Nephron (organoid): ENCODE measurements at regions not wholly inside any gene's neighbourhood (a gene's known extent, or its start where the extent isn't known, plus 50 kb on each side); places are given as distances from the start of the nearest gene placed in this dataset.

Experiments used
- H3K27ac Mint-ChIP-seq, 3 experiments: 2 replicates each; pipeline ENCODE4 v1.8.0; 2020; ENCODE audit warnings: mixed read lengths in 3 of 3, mild to moderate bottlenecking in 2 of 3, moderate library complexity in 1 of 3
- H3K27me3 Mint-ChIP-seq: 2 replicates; pipeline ENCODE4 v1.8.0; 2021; ENCODE audit warnings: low read depth, mild to moderate bottlenecking, moderate library complexity, mixed read lengths
- H3K36me3 Mint-ChIP-seq: 2 replicates; pipeline ENCODE4 v1.8.0; 2020; ENCODE audit warnings: low read depth, mixed read lengths
- H3K4me1 Mint-ChIP-seq: 2 replicates; pipeline ENCODE4 v1.8.0; 2020; ENCODE audit warnings: mixed read lengths
- H3K4me3 Mint-ChIP-seq, 3 experiments: 2 replicates each; pipeline ENCODE4 v1.8.0; 2020; ENCODE audit warnings: mild to moderate bottlenecking in 3 of 3, mixed read lengths in 3 of 3, moderate library complexity in 2 of 3
- H3K9me3 Mint-ChIP-seq: 2 replicates; pipeline ENCODE4 v1.8.0; 2020; ENCODE audit warnings: mixed read lengths
- CTCF ChIP-seq, 3 experiments: fragments of 200-600 bp; sonication (generic); IDR thresholded peaks; one replicate each; pipeline ENCODE4 v1.5.0; 2021; ENCODE audit warnings: antibody characterized with exemption in 3 of 3; ENCODE audit not compliant: unreplicated experiment in 3 of 3

DNA sequence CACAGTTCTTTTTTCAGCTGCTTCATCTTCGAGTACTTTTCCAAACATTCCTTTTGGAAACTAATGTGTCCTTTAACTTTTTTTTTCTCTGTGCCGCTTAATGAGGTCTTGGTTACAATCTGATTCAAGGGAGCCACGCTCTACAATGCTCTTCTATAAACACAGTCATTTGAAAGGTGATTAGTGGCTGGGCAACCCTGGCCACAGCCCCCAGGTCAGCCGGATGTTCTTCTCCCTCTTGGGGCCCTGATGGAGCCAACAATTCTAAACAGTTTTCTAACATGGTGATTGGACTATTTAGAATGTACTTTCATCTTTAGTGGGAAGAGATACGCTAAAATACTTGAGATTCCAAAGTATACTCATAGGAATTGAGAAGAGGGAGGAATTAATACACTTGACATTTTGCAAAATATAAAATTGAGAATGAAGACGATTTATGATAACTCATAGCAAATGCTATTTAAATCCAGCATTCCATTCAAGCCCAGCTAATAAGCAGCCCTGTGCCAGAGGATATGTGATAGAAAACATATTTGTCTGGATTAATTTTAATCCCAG, 83.7 kb upstream of the MBOAT2 start:
- no peaks in the 10 kb centered on the region for H3K27me3 Mint-ChIP-seq
- peak overlapping the region; percentile 24 to 70 (median 42) for H3K27ac Mint-ChIP-seq
- peaks cover 10% of the 10 kb centered on the region for H3K4me1 Mint-ChIP-seq
- no peak for TF ChIP-seq CTCF (IDR thresholded peaks at IDR 0.05; ENCODE audit: unreplicated experiment in 3 of 3)
- H3K9me3 Mint-ChIP-seq, result peaks cover 2% of the 10 kb centered on the region
- no peaks in the 10 kb centered on the region for H3K36me3 Mint-ChIP-seq
- no peak overlapping the region for H3K4me3 Mint-ChIP-seq

DNA sequence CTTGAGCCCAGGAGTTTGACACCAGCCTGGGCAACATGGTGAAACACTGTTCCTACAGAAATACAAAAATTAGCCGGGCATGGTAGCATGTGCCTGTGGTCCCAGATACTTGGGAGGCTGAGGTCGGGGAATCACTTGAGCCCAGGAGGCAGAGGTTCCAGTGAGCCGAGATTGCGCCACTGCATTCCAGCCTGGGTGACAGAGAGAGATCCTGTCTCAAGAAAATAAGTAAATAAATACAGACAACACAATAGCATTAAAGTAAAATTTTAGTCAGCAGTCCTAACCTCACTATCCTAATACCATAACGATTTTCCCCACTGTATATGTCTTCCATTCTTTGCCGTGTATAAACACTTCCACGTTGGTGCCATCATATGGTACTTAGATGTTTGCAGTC, 83.0 kb upstream of the MBOAT2 start:
- H3K4me1 Mint-ChIP-seq, result peaks cover 10% of the 10 kb centered on the region
- H3K27ac Mint-ChIP-seq, result no peak overlapping the region
- no peak overlapping the region for H3K4me3 Mint-ChIP-seq
- no peak for TF ChIP-seq CTCF (IDR thresholded peaks at IDR 0.05; ENCODE audit: unreplicated experiment in 3 of 3)
- H3K27me3 Mint-ChIP-seq, result no peaks in the 10 kb centered on the region
- no peaks in the 10 kb centered on the region for H3K36me3 Mint-ChIP-seq
- H3K9me3 Mint-ChIP-seq, result peaks cover 8% of the 10 kb centered on the region

DNA sequence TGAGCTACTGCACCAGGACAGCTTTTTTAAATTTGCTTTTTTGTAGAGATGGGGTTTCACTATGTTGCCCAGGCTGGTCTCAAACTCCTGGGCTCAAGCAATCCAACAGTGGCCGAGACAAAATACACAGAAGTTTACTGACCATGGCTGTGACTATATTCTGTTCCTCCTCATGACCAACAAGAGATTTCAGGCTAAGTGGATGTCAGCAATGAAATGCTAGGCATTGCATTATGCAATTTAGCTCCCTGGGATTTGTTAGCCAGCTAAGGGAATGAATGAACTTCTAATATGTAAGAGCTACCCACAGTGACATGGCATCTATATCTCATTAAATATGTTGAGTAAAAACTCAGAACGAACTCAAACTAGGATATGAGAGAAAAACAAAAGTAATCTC, 81.9 kb upstream of the MBOAT2 start:
- H3K27ac Mint-ChIP-seq, result no peak overlapping the region
- H3K4me3 Mint-ChIP-seq, result no peak overlapping the region
- no peak for TF ChIP-seq CTCF (IDR thresholded peaks at IDR 0.05; ENCODE audit: unreplicated experiment in 3 of 3)
- H3K36me3 Mint-ChIP-seq, result no peaks in the 10 kb centered on the region
- H3K27me3 Mint-ChIP-seq, result no peaks in the 10 kb centered on the region
- peaks cover 13% of the 10 kb centered on the region for H3K9me3 Mint-ChIP-seq
- peaks cover 10% of the 10 kb centered on the region for H3K4me1 Mint-ChIP-seq

GRCh38 chr2:9083287-9083686, 79.8 kb upstream of the MBOAT2 start:
- no peak overlapping the region for H3K27ac Mint-ChIP-seq
- H3K4me3 Mint-ChIP-seq, result no peak overlapping the region
- H3K27me3 Mint-ChIP-seq, result no peaks in the 10 kb centered on the region
- TF ChIP-seq CTCF (IDR thresholded peaks at IDR 0.05; ENCODE audit: unreplicated experiment in 3 of 3), result no peak
- no peaks in the 10 kb centered on the region for H3K36me3 Mint-ChIP-seq
- peaks cover 16% of the 10 kb centered on the region for H3K9me3 Mint-ChIP-seq
- H3K4me1 Mint-ChIP-seq, result peaks cover 10% of the 10 kb centered on the region

DNA sequence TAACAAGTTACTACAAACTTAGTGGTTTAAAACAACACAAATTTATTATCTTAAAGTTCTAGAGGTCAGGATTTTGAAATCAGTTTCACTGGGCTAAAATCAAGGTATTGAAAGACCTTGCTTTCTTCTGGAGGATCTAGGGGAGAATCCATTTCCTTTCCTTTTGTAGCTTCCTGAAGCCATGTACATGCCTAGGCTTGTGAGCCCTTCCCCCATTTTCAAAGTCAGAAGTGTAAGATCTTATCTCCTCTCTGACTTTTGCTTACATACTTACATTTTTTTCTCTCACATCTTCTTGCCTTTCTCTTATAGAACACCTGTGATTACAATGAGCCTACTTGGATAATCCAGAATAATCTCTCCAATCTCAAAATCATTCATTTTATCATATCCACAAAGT, 78.7 kb upstream of the MBOAT2 start:
- no peak overlapping the region for H3K4me3 Mint-ChIP-seq
- no peak overlapping the region for H3K27ac Mint-ChIP-seq
- H3K4me1 Mint-ChIP-seq, result peaks cover 7% of the 10 kb centered on the region
- H3K9me3 Mint-ChIP-seq, result peaks cover 16% of the 10 kb centered on the region
- TF ChIP-seq CTCF (IDR thresholded peaks at IDR 0.05; ENCODE audit: unreplicated experiment in 3 of 3), result no peak
- H3K36me3 Mint-ChIP-seq, result no peaks in the 10 kb centered on the region
- H3K27me3 Mint-ChIP-seq, result no peaks in the 10 kb centered on the region

GRCh38 chr2:9081750-9082149, 78.3 kb upstream of the MBOAT2 start:
- H3K9me3 Mint-ChIP-seq, result peaks cover 16% of the 10 kb centered on the region
- no peak overlapping the region for H3K4me3 Mint-ChIP-seq
- H3K27me3 Mint-ChIP-seq, result no peaks in the 10 kb centered on the region
- H3K36me3 Mint-ChIP-seq, result no peaks in the 10 kb centered on the region
- H3K27ac Mint-ChIP-seq, result no peak overlapping the region
- no peak for TF ChIP-seq CTCF (IDR thresholded peaks at IDR 0.05; ENCODE audit: unreplicated experiment in 3 of 3)
- peaks cover 3% of the 10 kb centered on the region for H3K4me1 Mint-ChIP-seq
